HepG2 (cell line): ENCODE measurements at regions not wholly inside any gene's neighbourhood (a gene's known extent, or its start where the extent isn't known, plus 50 kb on each side); places are given as distances from the start of the nearest gene placed in this dataset.

ENCODE experiments used
- FOSL2 ChIP-seq: sonication (generic); formaldehyde crosslinking; IDR thresholded peaks from 2 replicates; pipeline ENCODE4 v1.4.0; 2020; ENCODE audit warnings: missing genetic modification reagents
- KDM1A ChIP-seq: IDR thresholded peaks from 2 replicates; pipeline ENCODE4 v1.6.1; 2016; ENCODE audit warnings: missing compliant biosample characterization
- ZBTB14 ChIP-seq: sonication (generic); formaldehyde crosslinking; IDR thresholded peaks from 2 replicates; pipeline ENCODE4 v1.4.0; 2020; ENCODE audit warnings: missing genetic modification reagents
- ZFP62 ChIP-seq: sonication (generic); formaldehyde crosslinking; IDR thresholded peaks from 2 replicates; pipeline ENCODE4 v1.4.0; 2020; ENCODE audit warnings: missing genetic modification reagents
- ZFX ChIP-seq: sonication (generic); formaldehyde crosslinking; IDR thresholded peaks from 2 replicates; pipeline ENCODE4 v1.4.0; 2020; ENCODE audit warnings: mild to moderate bottlenecking, low read depth, missing genetic modification reagents, moderate library complexity
- ZNF33A ChIP-seq: sonication (generic); formaldehyde crosslinking; IDR thresholded peaks from 2 replicates; pipeline ENCODE4 v1.5.1; 2020; ENCODE audit warnings: missing genetic modification reagents, mild to moderate bottlenecking, moderate library complexity, borderline replicate concordance
- ZNF513 ChIP-seq: sonication (generic); formaldehyde crosslinking; conservative IDR thresholded peaks from 2 replicates; pipeline ENCODE4 v1.5.0; 2020; ENCODE audit warnings: missing genetic modification reagents
- ZNF574 ChIP-seq: sonication (generic); formaldehyde crosslinking; IDR thresholded peaks from 2 replicates; pipeline ENCODE4 v1.4.0; 2020; ENCODE audit warnings: missing genetic modification reagents
- ZXDC ChIP-seq: sonication (generic); formaldehyde crosslinking; IDR thresholded peaks from 2 replicates; pipeline ENCODE4 v1.5.0; 2020; ENCODE audit warnings: mild to moderate bottlenecking, missing genetic modification reagents

DNA sequence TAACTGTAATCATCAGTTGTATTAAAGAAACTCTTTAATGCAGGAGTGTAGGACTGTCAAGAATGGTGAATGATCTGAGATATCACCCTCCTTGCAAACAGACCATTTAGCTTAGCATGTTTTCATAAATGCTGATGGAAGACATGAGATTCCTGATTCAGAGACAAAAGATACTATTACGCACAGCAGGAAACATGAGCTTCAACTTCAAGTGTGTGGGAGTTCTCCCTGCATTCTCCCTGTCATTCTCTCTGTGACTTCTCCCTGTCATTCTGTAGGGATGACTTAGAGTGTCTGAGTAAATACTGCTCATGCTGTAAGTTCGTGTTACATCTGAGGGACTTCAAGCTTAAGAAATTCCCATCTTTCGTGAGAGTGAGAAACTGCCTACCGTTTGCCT, 866.0 kb upstream of the PRKX start (continued):
- TF ChIP-seq ZNF574 (no peak), ZNF513 (CRISPR knock-in tag) (no peak), FOSL2 (no peak), ZFX (CRISPR knock-in tag) (no peak), ZNF33A (CRISPR knock-in tag) (no peak), ZBTB14 (CRISPR knock-in tag) (no peak), ZXDC (no peak), KDM1A (no peak), ZFP62 (CRISPR knock-in tag) (no peak)
